Astrocyte (in vitro differentiated cells and primary cell): ENCODE measurements at regions not wholly inside any gene's neighbourhood (a gene's known extent, or its start where the extent isn't known, plus 50 kb on each side); places are given as distances from the start of the nearest gene placed in this dataset.

Source experiments
- DNase-seq: peaks from one replicate; pipeline ENCODE4 v3.0.0-alpha.2; 2010; ENCODE audit warnings: low read depth
- FAIRE-seq: peaks from 2 replicates; lab custom pipeline; 2011; peaks lifted over from hg19 to GRCh38; lab: Jason Lieb, UNC
- H2AFZ ChIP-seq: 2 replicates; pipeline ENCODE4 v1.6.0; 2012; ENCODE audit warnings: low read depth, low read length, inconsistent platforms
- H3K27ac ChIP-seq: 2 replicates; pipeline ENCODE4 v1.5.1; 2011; ENCODE audit warnings: low read depth, low read length, inconsistent platforms
- H3K27me3 ChIP-seq: 2 replicates; pipeline ENCODE4 v1.6.0; 2011; ENCODE audit warnings: low read length, inconsistent platforms; ENCODE audit not compliant: insufficient read depth
- H3K36me3 ChIP-seq: 2 replicates; pipeline ENCODE4 v1.5.1; 2011; ENCODE audit warnings: low read length, inconsistent platforms; ENCODE audit not compliant: insufficient read depth
- H3K4me1 ChIP-seq: 2 replicates; pipeline ENCODE4 v1.5.1; 2011; ENCODE audit warnings: low read length, inconsistent platforms; ENCODE audit not compliant: insufficient read depth
- H3K4me2 ChIP-seq: 2 replicates; pipeline ENCODE4 v1.6.0; 2012; ENCODE audit warnings: low read length, inconsistent platforms
- H3K4me3 ChIP-seq: 2 replicates; pipeline ENCODE4 v1.5.1; 2011; ENCODE audit warnings: low read depth, mild to moderate bottlenecking, low read length, inconsistent platforms; ENCODE audit not compliant: insufficient read depth
- H3K79me2 ChIP-seq: 2 replicates; pipeline ENCODE4 v1.6.0; 2012; ENCODE audit warnings: mild to moderate bottlenecking, low read length, inconsistent platforms; ENCODE audit not compliant: insufficient read depth
- H3K9ac ChIP-seq: 2 replicates; pipeline ENCODE4 v1.6.0; 2012; ENCODE audit warnings: mild to moderate bottlenecking, low read length, inconsistent platforms
- H3K9me3 ChIP-seq: 2 replicates; pipeline ENCODE4 v1.5.1; 2012; ENCODE audit warnings: low read depth, mild to moderate bottlenecking, low read length, inconsistent platforms; ENCODE audit not compliant: insufficient read depth
- H4K20me1 ChIP-seq: 2 replicates; pipeline ENCODE4 v1.6.0; 2012; ENCODE audit warnings: low read length, inconsistent platforms; ENCODE audit not compliant: insufficient read depth
- H3K27ac Mint-ChIP-seq: one replicate; pipeline ENCODE4 v1.8.0; 2021; ENCODE audit warnings: mild to moderate bottlenecking, mixed read lengths; ENCODE audit not compliant: unreplicated experiment
- H3K27me3 Mint-ChIP-seq: one replicate; pipeline ENCODE4 v1.8.0; 2021; ENCODE audit warnings: low read depth, mixed read lengths; ENCODE audit not compliant: unreplicated experiment
- H3K36me3 Mint-ChIP-seq: one replicate; pipeline ENCODE4 v1.8.0; 2021; ENCODE audit warnings: low read depth, mixed read lengths; ENCODE audit not compliant: unreplicated experiment
- H3K4me1 Mint-ChIP-seq: one replicate; pipeline ENCODE4 v1.8.0; 2021; ENCODE audit warnings: low read depth, mixed read lengths; ENCODE audit not compliant: unreplicated experiment
- H3K4me3 Mint-ChIP-seq: one replicate; pipeline ENCODE4 v1.8.0; 2021; ENCODE audit warnings: mild to moderate bottlenecking, moderate library complexity, mixed read lengths; ENCODE audit not compliant: unreplicated experiment
- H3K9me3 Mint-ChIP-seq: one replicate; pipeline ENCODE4 v1.8.0; 2021; ENCODE audit warnings: mild to moderate bottlenecking, mixed read lengths; ENCODE audit not compliant: unreplicated experiment
- CTCF ChIP-seq: IDR thresholded peaks from 2 replicates; pipeline ENCODE4 v1.5.1; 2011; ENCODE audit warnings: low read depth, mild to moderate bottlenecking, inconsistent platforms, low read length, moderate library complexity; ENCODE audit not compliant: insufficient read depth
- EZH2 ChIP-seq: IDR thresholded peaks from 2 replicates; pipeline ENCODE4 v1.6.1; 2012; ENCODE audit warnings: mild to moderate bottlenecking, low read length, inconsistent platforms; ENCODE audit not compliant: insufficient read depth

GRCh38 chr3:165283328-165283727, 87.1 kb upstream of the SLITRK3 start:
- FAIRE-seq (no peak), DNase-seq (no peak)
- no peaks in the 10 kb centered on the region for H3K4me1 ChIP-seq
- Mint-ChIP-seq H3K4me1 (no peaks in the 10 kb centered on the region), H3K27me3 (peaks cover under 1% of the 10 kb centered on the region), H3K9me3 (no peaks in the 10 kb centered on the region), H3K36me3 (no peaks in the 10 kb centered on the region), H3K4me3 (no peak overlapping the region), H3K27ac (no peak overlapping the region)
- TF ChIP-seq EZH2 = no peak
- no peak for TF ChIP-seq CTCF
- H4K20me1 ChIP-seq = no peaks in the 10 kb centered on the region
- H3K36me3 ChIP-seq = no peaks in the 10 kb centered on the region
- no peak overlapping the region for H3K4me2 ChIP-seq
- no peak overlapping the region for H3K27ac ChIP-seq
- H2AFZ ChIP-seq = no peak overlapping the region
- H3K27me3 ChIP-seq = no peaks in the 10 kb centered on the region
- H3K4me3 ChIP-seq = no peak overlapping the region
- H3K9ac ChIP-seq = no peak overlapping the region
- no peaks in the 10 kb centered on the region for H3K9me3 ChIP-seq
- H3K79me2 ChIP-seq = no peaks in the 10 kb centered on the region

GRCh38 chr3:165279471-165279870, 83.3 kb upstream of the SLITRK3 start:
- Histone ChIP-seq H3K27ac (no peak overlapping the region), H3K4me1 (no peaks in the 10 kb centered on the region), H2AFZ (no peak overlapping the region), H3K4me3 (no peak overlapping the region), H3K4me2 (no peak overlapping the region), H4K20me1 (no peaks in the 10 kb centered on the region), H3K79me2 (no peaks in the 10 kb centered on the region), H3K27me3 (no peaks in the 10 kb centered on the region), H3K9me3 (no peaks in the 10 kb centered on the region), H3K36me3 (no peaks in the 10 kb centered on the region), H3K9ac (no peak overlapping the region)
- FAIRE-seq (no peak), DNase-seq (peak; percentile 2)
- peaks cover 2% of the 10 kb centered on the region for H3K9me3 Mint-ChIP-seq
- TF ChIP-seq CTCF (no peak), EZH2 (no peak)
- no peaks in the 10 kb centered on the region for H3K4me1 Mint-ChIP-seq
- peaks cover 2% of the 10 kb centered on the region for H3K27me3 Mint-ChIP-seq
- H3K4me3 Mint-ChIP-seq = no peak overlapping the region
- H3K27ac Mint-ChIP-seq = no peak overlapping the region
- H3K36me3 Mint-ChIP-seq = no peaks in the 10 kb centered on the region

DNA sequence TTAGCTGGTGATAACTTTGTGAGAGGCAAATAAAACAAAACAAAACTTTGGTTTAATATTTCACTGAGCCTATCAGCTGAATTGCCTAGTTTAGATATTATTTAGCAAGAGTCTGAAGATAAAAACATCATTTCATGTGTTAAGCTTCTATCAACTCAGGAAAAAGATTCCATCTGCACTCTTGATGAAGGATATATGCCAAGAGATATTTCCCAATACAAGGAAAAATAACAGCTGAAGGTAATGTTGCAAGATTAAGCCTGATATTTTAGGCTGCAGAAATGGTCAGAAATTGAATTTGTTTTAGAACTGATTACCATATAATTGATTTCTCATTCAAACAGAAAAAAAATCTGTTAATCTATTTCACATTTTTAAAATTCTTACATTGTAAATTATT, 77.2 kb upstream of the SLITRK3 start:
- H3K4me1 ChIP-seq = no peaks in the 10 kb centered on the region
- no peak overlapping the region for H3K4me3 ChIP-seq
- no peak overlapping the region for H2AFZ ChIP-seq
- no peaks in the 10 kb centered on the region for H3K36me3 ChIP-seq
- H3K79me2 ChIP-seq = no peaks in the 10 kb centered on the region
- H3K27ac ChIP-seq = no peak overlapping the region
- H3K27me3 Mint-ChIP-seq = peaks cover 2% of the 10 kb centered on the region
- no peaks in the 10 kb centered on the region for H4K20me1 ChIP-seq
- no peaks in the 10 kb centered on the region for H3K9me3 ChIP-seq
- H3K9ac ChIP-seq = no peak overlapping the region
- TF ChIP-seq CTCF = no peak
- TF ChIP-seq EZH2 = no peak
- no peak for FAIRE-seq
- H3K27ac Mint-ChIP-seq = no peak overlapping the region
- no peaks in the 10 kb centered on the region for H3K36me3 Mint-ChIP-seq
- H3K4me1 Mint-ChIP-seq = no peaks in the 10 kb centered on the region
- no peak overlapping the region for H3K4me2 ChIP-seq
- no peaks in the 10 kb centered on the region for H3K27me3 ChIP-seq
- no peak overlapping the region for H3K4me3 Mint-ChIP-seq
- DNase-seq = no peak
- peaks cover 2% of the 10 kb centered on the region for H3K9me3 Mint-ChIP-seq
